Putamen (tissue), 1 donor: ENCODE measurements at regions not wholly inside any gene's neighbourhood (a gene's known extent, or its start where the extent isn't known, plus 50 kb on each side); places are given as distances from the start of the nearest gene placed in this dataset.

Experiments
- DNase-seq: peaks from one replicate; pipeline ENCODE4 v3.0.0-alpha.2; 2016; ENCODE audit warnings: low spot score

DNA sequence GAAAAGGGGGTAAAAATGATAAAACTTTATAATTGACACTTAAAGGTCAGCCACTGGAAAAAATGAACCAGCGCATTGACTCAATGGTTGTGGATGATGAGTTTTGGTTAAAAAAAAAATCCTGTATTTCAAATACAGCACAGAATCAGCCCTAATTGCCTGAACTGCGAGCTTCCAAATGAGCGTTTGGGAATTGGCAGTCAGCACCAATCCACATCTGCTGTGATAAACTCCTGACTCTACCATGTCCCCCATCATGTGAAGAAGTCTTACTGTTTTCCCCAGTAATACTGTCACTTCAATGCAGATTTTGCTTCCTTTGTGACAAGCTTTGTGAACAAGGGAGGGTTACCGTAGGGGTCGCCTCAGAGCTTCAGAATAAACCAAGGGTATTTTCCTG lies 235.4 kb downstream of the EBLN2 start:
- DNase-seq = no peak

DNA sequence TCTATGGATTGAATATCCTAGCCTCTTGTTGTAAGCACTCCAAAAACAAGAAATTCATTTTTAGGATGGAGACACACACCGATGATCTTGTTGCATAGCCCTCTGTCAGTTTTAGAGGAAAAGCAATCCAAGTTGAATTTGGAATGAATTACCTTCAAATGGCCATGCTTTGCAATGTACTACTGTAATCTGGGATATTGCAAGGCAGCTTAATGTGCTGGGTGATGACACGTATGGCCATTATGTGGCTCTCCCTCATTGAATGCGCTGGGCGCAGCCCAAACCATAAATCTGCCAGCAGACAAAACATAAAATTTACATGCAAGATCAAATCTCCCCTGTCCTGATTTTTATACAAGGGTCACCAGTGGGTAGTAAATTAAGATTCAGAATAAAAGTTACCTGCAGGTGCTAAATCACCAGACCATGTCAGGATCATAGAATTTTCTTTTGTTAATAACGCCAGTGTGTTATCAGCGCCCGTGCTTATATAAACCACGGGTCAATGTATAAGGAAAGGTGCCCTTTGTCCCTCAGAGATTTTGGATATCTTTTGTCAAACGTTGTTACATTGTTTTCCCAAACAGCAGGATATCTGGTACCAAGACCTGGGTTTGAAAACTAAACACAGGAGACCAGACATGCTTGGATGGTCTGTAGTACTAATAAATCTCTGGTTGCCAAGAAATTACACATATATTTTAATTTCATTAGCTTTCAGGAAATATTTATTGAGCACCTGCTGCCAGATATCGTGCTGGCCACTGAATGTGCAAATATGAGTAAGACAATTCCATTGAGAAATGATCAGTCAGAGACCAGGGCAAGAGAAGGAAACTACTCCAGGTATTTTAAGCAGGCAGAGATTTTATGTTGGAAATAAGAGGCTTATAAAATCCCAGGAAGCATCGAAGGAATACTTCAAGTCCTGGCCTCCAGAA lies 237.1 kb downstream of the EBLN2 start:
- DNase-seq = no peak

DNA sequence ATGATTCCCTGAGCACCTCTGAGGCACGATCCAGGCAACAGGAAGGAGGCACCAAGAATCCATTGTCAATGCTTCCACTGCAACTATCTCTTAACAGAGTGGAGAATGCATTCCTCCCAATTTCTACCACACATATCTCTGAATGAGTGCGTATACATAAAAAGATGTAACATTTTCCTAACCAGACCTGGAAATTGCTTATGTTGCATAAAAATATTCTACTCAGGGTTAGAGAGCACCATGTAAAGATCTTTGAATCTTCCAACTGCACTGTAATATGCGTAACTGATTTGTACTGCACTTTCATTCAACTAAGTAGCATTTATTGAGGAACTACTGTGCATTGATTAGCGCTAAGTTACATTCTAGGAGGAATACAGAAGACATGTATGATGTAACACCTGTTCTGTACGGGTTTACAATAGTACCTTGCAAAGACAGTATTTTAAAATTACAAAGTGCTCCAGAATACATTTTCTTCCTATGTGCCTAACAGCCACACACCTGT lies 237.8 kb downstream of the EBLN2 start:
- no peak for DNase-seq

DNA sequence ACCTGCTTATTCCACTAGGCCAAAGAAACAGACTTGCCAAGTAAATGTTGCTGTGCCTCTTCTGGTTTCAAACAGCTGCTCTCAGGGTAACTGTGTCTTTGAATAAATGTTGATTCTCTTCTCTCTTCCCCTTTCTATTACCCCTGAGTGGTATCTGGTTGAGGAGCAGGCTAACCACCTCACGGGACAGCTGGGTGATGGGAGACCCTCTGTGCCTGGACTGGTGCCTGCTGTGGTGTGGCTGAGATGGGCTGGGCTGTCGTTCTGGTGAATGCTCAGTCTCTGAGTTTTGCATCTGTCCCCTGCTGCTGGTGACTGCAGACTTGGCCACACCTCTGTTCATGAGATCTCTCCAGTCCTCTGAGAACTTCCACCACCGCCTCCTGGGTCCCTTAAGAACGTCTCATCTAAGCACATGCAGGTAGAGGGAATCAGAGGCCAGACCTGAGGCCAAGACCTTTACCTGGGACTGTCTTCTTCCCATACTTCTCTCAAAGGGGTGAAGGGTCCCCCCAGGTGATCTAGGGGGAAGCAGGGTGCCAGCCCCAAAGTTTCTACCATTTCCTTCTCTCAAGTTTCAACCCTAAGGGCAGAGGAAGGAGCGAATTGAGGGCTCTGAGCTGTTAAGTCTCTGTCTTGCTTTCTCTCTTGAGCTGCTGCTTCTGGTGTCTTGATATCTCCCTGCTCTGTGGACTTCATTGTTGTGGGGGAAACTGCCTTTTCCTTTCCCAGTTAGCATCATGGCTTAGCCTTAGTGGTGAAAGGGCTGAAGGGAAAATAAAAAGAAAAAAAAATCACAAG lies 252.9 kb downstream of the EBLN2 start:
- no peak for DNase-seq

DNA sequence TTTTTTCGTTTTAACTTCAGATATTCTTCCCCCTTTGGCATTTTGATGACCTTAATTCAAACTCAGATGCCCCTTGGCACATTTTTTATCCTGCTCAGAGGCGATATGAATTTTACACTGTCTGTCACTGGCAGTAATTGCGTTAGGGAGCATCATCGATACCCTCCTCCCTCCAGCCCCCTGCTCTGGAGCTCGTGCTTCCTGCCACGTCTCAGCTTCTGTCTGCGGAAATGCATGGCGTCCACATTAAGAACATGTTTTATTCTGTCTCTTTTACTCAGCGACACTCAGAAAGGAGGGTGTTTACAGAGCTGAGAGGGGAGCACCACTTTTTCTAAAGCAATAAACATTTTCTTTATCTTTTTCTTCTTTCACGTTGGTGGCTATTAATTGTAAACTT lies 254.2 kb downstream of the EBLN2 start:
- no peak for DNase-seq

DNA sequence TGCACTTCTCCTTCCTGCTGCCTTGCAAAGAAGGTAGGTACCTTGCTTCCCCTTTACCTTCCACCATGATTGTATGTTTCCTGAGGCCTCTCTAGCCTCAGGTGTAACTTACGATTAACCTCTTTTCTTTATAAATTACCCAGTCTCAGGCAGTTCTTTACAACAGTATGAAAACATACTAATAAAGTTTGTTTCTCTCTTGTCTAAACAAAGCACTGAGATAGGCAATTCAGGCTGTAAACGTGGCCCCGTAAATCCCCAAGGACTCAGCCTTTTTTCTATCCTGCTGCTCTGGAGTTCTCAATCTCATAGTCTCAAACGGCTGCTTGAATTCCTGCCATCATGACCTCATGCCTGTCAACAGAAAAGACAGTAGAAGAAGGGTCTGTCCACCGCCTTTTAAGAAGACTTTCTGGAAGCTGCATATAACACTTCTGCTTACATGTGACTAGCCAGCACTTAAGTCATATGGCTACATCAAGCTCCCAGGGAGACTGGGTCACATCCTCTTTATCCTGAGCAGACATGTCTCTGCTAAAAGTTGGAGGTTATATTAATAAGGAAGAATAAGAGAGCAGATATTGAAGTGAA lies 257.8 kb downstream of the EBLN2 start:
- no peak for DNase-seq

DNA sequence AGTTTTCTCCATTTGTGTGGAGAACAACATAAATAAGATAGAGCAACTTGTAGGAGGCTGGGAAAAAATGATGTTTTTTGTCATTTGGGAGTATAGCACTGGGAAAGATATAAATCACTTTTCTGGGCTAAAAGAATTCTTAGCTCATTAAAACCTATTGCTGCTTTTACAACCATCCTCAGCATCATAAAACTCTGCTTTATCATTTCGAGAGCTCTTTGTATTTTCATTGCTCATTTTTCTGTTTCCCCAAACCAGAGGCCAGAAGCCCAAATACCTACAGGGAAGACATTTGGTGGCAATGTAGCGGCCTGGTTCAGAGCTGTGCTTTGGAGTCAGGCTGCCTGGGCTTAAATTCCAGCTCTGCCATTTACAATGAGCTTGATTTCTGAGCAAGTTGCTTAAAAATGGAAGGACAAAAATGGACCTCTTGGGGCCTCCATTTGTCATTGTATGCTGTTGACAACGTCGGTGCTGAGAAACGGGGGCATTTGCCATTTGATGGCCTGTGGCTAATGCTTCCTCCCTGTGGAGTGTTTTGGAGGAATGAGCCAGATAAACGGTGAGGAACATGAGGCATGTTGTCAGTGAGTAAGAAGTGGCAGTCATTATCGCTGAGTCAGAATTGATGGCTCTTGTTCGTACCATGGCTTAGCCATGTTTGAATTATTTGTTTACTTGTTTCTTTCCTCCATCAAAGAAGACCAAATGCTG lies 260.0 kb downstream of the EBLN2 start:
- DNase-seq = no peak

DNA sequence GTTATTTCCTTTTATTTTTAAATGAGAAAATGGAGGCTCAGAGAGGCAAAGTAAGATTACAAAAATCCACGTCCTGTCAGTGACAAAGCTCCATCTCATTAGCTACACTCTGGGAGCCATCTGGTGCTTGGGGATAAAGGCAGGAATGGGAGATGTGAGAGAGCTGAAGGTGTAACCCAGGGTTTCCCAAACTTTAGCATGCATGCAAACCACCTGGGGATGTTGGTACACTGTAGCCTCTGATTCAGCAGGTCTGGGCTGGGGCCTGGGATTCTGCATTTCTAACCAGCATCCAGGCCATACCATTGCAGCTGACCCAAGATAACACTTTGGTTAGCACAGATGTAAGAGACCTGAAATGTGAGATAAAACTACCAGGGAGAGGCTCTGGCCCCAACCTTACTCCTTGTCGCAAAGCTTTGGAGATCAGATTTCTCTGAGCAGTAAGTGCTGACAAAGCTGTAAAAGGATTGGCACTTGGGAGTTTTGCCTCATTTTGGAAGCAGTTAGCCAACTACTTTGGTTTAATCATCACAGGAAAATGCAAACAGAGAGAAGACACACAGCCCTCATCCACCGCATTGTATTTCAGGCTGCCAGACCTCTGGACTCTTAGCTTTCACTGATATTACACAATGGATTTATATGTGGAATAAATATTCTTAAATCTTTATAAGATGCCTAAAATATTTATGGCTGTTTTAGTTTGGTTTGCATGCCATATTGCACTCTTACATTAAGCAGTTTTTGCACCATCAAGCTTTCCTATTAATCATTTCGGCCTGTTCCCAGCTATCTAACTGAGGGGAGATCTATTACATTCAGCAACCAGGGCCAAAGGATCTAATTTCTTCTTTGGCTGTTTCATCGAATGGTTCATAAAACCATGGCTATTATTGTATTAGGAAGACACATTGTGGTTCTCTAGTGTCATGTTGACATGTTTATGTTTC lies 263.0 kb downstream of the EBLN2 start:
- no peak for DNase-seq

DNA sequence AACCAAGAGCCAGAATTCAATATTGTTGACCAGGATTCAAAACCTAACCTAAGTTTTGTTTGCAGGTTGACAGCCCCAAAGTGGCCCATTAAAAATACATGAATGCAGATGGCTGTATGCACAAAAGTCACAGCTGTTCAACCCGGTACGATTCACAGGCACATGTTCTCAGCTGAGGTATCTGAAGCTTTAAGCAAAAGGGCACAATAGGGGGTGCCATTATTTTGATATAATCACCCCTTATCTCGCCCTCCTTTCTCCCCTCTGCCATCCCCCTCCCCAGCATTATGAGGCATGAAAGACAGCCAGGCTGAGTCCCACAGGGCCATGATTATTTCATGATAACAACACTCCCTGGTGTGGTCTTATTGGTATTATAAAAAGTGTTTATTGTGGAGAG lies 264.9 kb downstream of the EBLN2 start:
- DNase-seq = no peak

DNA sequence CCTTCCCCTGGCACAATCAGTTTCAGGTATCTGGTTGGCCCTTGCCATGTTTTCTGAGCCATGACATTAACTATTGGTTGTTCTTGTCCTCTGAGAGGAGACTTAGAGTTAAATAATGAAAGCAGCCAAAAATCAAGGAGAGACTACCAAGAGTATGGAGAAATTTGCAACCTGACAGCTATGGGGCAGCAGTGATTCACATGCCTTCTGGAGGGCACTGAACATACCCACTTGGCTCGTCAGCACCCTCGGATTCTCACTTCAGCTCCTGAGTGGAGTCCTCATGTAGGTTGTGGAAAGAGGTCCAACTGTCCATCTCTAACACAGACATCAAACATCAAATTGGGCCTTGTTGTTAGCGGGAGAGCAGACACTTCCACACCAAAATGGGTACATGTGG lies 265.6 kb downstream of the EBLN2 start:
- no peak for DNase-seq
